HG02852 (cell line): ENCODE measurements at regions not wholly inside any gene's neighbourhood (a gene's known extent, or its start where the extent isn't known, plus 50 kb on each side); places are given as distances from the start of the nearest gene placed in this dataset.
"Not testable (repeated sequence)": the region's sequence is repeated elsewhere in the genome, so short reads cannot be mapped to it uniquely, and the experiment has no call there.

Experiments used
- ATAC-seq: cut with Tn5 transposase; IDR thresholded peaks from one replicate; pipeline ENCODE4 v1.9.1; 2021; ENCODE audit warnings: mild to moderate bottlenecking, moderate library complexity; ENCODE audit not compliant: unreplicated experiment

DNA sequence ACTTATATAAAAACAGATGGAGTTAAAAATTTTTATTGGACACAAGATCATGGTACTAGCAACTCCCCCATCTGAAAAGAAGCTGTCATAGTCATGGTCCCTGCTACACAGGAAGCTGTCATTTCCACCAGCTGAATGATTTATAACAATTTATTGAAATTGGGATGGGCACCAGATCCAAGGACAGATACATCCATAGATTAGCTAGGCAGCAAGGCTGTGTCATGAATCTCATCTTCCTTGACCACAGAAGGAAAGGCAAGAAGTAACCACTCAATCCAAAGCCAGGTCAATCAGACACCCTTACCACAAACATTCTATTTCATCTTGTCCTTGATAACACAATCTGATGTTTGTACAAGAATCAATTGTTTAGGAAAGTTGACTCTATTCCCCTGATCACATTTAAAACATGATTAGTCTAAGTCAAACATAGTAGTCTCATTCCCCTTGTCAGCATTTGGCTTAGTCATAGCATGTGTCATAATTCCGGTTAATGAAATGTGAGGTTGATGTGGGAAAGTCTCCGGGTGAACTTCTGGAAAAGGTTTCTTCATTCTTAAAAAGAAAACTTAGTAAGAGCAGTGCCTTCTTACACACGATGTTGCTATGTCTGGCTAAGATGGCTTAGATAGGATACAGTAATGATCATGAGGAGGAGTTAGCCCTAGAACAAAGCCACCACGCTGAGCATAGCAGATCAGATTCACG is 462.6 kb upstream of the PAPPA start:
- ATAC-seq = no peak

DNA sequence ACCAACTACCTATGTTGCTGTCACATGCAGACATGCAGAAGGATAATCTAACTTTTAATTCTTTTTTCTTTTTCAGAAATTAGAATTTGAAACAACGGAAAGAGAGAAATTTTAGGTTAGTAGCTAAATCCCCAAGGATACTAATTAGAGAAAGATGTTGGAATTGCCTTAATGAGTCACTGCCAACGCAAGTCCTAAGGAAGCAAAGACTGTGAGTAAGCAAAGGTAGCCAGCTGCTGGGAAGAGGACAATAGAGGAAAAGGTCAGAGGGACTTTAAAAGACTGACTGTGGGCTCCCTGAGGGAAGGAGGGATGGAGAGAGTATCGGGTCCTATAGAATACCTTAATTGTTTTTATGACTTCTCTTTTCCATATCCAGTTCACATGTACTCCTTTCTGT is 461.9 kb upstream of the PAPPA start:
- no peak for ATAC-seq

DNA sequence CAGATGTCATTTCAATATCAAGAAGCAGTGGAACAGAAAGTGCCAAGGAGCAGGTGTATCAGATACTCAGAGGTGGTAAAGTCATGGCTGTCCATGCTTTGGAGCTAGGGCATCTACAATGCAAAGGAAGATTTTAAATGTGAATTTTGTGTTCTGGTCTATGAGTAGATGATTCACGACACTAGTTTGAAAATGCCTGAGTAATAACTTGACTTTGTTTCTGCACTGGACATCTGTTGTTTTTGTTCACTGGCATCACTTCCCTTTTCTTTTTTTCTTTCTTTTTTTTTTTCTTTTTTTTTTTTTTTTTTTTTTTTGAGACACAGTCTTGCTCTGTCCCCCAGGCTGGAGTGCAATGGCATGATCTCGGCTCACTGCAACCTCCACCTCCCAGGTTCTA is 460.7 kb upstream of the PAPPA start:
- ATAC-seq = not testable (repeated sequence)

DNA sequence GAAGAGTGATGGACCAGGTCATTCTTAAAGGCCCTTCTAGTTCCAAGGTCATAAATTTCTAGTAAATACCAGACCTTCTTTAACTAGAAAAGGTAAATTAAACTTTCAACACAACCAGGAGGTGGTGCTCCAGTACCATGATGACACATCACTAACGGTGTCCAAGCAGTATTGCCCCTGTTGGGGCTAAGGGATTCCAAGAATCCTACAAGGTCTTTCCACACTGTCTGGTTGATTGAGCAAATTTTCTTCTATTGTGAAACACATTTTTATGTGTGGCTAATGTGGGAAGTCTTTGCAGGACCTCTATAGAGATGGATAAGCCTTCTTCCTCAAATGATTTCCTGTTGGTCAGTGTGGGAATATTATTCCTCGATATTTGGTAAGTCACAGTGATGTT is 459.6 kb upstream of the PAPPA start:
- ATAC-seq = no peak

DNA sequence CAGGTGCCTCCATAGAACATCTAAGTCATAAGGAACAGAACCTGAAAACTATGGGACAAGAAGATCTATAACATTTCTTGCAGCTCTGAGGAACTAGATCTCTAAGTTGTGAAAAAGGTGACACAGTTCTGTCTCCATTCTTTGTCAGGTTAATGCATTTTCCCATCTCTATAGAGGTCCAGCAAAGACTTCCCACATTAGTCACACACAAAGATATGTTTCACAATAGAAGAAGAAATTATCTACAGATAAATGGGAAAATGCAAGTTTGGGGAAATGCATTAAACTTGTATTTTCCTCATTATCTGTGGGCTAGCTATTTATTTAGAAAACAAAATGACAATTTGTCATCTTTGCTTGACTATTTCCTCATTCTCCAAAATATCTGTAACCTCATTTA is 458.6 kb upstream of the PAPPA start:
- ATAC-seq = no peak

DNA sequence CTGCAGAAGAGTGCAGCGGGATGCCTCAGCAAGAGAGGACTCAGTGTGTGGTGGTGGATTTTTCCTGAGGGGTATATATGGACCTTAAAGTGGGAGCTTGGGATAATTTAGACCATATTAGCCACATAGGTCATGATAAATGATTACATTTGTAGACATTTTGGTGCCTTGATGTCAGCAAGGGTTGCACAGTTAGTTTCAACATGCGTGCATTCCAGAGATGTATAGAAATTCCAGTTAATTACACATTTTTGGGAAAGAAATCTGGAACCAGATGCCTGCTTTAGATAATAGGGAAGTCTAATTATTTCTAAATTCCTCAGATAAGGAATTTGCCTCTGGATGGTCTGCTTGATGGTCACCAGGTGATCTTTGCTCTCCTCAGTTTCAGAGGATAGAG is 440.6 kb upstream of the PAPPA start:
- no peak for ATAC-seq

DNA sequence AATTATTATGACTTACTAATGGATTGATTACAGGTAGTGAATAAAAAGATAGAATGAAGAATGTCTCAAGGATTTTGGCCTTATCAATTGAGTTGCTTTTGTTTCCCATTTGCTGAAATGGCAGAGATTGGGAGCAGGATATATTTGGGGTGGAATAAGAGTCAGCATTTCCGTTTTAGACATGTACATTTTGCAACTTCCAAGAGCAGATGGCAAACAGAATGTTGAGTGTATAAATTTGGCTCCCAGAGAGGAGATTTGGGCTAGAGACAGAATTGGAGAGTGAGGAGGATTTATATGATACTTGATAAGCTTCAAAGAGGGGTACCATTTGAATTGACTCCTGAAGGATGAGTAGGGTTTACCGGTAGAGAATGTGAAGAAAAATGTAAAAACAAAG is 437.9 kb upstream of the PAPPA start:
- ATAC-seq = no peak

DNA sequence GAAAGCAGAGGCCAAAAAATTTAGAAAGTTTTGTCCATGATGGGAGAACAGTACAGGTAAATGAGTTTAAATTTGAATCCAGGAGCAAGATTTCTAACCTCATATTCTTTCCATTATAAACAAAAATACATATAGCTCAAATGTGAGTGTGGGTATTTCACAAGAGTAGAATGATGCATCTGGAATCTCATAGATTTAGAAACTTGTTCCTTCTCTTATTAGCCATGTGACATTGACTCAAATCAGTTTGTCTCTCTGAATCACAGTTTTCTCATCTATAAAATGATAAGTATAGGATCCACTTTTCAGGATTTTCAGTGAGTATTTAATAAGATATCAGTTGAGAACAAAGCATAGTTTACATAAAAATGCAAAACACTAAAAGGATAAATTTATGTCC is 436.3 kb upstream of the PAPPA start:
- no peak for ATAC-seq

DNA sequence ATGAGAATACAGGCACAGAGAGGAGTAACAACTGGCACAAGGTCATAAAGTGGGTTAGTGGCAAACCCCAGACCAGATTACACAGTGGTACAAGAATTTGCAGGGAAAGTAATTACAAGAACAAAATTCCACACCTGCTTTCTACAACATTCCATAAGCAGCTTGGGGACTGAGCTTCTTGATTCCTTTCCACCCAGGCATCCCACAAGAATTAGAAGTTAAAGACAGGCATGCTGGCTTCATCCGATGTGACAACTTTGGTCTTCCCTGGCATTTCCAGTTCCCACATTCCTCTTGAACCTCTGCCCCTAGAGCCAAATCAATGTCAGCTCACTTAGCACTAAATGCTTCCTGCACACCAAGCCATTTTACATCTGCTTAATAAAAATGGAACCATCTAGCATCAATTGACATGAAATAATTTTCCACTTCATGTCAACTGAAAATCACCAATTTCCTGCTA is 435.8 kb upstream of the PAPPA start:
- no peak for ATAC-seq

DNA sequence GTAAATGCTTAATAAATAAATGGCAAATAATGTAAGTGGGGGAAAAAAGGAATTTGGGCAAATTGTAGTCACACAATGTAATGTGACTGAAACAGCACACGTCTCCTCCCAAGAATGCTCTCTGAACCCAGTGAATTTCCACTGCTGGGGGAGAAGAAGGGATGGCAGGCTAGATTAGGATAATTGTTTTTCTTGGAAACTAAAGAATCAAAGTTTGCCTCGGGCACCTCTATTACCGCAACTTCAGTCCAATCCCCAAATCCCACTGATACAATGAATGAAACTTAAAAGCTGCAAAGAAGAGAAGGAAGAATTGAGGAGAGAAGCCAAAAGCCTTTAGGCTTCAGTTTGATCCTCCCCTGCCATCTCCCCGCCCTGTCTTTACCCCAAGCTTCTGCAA is 423.2 kb upstream of the PAPPA start:
- no peak for ATAC-seq

DNA sequence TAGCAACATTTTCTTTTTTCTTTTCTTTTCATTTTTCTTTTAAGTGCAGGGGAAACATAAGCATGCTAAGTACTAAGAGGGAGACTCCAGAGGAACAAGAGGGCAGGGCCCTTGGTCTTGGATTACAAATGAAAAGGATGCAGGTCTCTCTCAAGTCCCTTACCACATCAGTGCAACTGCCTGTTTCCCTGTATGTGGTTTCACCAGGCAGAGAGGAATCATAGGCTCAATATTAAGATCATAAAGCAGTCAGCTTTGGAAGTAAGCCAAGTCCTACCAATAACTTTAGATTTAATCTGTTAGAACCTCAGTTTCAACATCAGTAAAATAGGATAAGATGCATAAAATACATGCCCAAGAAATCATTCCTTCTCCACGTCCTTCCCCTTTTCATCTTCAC is 422.7 kb upstream of the PAPPA start:
- ATAC-seq = no peak

DNA sequence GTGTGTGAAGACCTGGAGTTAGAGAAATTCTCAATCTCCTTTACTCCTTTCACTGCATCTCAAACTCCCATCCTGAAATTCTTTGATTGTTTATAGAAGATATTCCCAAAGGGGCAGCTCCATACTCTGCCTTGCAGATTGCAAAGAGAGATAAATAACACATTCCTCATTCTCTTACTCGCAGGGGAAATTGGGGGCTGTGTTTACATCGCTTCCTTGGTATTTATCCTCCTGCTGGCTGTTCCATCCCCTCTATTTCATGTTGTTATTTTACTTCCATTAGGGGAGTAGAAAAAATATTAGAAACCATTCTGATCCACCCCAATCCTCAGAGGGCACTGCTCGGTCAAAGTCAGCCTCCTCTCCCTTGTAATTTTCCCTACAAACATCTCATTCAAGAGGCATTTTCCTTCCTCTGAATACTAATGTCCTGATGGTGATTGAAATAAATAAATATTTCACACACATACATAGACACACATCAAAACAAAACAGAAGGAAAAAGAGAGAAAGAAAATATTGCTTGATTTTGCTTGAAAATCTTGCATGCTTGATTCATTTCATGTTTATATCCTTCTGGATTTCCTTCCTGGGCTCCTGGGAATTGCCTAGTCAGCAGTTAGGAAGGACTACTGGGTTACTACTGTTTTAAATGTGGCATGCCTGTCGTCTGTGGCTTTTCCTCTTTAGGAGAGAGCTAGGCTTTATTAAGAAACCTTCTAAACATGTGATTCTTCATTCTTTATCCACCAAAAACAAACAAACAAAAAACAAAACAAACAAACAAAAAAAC is 420.1 kb upstream of the PAPPA start:
- no peak for ATAC-seq

DNA sequence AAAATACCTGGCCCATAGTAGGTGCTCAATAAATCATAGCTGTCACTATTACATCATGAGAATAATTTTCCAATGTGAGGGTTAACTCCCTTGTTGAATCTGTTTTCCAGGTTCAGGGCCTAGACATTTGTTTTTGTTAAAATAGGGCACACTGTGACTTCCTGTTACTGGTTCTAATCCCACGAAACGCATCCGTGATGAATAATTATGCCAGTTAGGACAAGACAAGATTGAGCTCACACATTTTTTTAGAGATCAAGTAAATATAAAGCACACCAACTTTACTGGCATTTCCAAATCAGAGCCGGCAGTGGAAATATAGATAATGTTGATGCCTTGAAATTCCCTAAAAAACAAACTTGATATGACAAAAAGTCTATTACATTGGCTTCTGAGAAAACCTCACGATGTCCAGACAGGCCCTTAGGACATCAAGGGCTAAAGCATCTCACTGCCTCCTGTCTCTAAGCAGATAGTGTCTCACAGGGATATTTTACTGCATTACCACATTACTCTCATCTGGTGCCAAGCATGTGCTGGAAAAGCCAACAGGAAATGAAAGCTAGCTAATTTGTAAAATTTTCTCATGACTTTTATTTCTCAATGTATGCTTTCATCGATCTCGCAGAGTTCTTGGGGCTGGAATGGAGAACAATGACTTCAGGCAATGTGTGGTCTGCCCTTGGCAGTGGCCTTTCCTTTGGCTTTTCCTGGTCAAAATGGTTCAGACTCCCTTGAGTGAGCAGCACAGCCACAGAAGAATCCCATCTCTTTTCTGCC is 414.3 kb upstream of the PAPPA start:
- ATAC-seq = no peak

DNA sequence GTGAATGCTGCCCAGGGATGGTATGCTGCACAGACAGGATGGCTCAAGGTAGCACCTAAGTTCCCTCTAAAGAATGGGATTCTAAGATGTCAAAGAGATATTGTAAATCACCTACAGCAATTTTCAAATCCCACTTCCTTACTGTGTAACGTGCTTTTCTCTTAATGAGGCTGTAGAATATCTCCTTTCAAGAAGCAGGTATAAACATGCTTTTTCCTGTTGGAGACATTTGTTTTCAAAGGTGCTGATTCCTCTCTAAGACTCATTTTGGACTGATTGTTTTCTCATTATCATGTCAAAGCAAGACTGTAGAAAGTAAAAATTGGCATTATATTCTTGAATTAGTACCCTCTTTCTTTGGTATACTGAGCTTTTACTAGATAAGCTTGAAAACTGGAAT is 412.6 kb upstream of the PAPPA start:
- no peak for ATAC-seq

DNA sequence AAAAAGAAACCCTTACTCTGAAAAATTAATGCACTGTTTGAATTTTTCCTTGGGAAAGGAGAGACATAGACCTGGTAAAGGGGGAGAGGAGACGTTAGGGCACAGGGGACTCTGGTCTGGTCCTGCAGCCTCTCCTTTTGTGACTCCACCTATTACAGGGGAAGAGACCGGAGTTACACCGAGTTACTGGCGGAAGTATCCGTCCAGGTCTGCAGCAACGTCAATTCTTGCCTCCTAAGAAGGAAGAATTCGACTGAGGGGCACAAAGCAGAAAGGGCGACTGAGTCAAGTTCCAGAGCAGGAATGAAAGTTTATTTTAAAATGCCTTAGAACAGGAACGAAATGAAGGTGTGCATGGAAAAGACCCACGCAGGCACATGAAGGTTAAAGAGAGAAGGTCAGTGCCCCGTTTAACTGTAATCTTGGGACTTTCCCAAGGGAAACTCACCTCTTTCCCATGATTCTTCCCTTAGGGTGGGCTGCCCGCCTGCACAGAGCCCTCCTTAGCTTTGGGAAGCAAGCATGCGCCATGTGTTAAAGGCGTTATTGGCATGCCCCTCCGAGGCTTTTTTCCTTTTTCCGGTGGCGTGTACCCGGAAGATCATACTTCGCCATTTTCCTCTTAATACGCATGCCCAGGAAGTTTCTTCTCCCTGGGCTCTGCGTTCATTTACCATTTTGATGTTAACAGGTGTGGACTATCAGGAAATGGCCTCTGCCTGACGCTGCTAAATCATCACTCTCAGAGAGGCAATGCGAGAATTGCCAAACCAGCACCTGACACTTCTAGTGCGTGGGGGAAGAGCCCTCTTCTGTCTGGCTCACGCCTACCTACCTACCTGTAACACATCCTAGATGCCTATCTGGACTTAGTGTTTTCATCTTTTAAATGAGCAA is 409.6 kb upstream of the PAPPA start:
- ATAC-seq = no peak

DNA sequence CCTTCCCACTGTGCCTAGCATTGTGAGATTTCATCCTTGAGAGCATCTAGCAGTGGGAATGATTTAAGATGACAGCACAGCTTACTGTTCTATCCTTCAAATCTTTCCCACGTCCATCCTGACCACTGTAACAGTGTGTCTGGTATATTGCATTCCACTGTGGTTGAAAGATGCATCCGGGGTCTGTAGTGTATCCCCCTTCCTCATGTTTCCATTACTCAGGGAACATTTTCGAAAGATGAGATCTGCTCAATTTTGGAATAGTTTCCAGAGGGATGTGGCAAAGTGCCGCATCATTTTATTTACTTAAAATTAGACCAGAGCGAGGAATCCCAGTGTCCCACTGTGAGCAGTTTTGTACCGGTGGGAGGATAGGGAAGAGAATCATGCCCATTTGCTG is 407.1 kb upstream of the PAPPA start:
- ATAC-seq = no peak

DNA sequence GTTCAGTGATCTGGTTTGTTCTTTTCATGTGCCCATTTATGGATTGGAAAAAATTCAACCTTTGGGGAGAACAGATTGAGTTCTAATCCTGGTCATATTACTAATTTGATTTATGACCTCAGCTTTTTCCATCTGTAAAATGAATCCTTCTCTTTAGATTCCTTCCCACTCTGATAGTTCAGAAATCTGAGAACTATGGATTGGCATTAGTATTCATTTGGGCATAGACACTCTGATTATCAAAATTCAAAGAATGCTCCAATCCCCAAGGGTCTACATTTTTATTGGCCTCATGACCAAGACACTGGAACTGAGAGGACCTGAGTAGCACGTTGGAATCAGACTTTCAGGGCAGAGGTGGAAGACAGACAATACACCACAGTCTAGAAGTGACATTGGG is 405.9 kb upstream of the PAPPA start:
- no peak for ATAC-seq

DNA sequence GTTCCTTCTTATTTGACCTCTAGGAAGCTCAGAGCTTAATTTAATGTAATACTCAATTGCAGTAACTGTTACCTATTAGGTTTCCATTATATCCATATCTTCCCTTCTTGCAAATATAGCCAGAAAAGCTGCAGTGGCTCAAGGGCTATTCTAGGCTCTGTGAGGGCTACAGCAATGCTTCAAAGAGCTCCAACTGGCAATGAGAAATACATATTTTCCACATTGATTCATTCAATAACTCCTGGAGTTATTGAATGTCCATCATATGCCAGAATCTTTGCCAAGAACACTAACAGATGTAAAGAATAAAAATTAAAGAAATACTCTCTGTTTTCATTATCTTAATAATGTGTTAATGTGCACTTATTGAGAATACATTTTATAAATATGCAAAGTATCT is 396.9 kb upstream of the PAPPA start:
- ATAC-seq = no peak

DNA sequence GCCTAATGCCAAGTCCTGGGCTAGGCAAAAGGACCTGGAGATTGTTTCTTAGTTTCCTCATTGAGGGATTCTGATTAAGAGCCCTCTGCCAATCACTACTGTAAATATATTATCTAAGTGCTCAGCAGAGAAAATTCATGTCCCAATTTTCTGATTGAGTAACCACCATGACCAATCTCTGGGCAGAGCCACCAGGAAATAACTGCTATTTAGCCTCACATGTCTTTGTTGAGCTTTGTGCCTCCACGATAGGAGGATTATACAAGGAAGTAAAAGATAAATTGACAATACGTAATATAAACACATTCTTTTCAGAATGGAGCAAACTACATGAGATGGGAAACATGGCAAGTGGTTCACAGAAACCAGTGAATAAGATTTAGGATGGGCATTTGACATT is 396.1 kb upstream of the PAPPA start:
- ATAC-seq = no peak

DNA sequence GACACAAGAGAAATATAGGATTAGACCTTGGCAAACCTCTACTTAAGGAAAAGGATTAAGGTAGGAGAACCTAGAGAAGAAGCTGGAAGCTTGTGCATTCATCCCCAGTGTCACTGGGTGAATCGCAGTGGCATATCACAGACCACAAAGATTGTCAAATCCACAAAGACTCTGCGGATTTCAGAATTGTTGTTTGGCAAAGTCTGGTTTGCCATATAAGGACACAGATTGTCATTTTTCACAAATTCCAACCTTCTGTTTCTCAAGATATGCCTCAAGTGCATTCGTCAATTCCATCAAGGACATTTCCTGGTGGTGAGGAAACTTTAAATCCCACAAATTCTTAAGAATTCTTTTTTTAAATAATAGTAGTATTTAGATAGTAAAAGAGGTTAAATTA is 395.1 kb upstream of the PAPPA start:
- no peak for ATAC-seq

DNA sequence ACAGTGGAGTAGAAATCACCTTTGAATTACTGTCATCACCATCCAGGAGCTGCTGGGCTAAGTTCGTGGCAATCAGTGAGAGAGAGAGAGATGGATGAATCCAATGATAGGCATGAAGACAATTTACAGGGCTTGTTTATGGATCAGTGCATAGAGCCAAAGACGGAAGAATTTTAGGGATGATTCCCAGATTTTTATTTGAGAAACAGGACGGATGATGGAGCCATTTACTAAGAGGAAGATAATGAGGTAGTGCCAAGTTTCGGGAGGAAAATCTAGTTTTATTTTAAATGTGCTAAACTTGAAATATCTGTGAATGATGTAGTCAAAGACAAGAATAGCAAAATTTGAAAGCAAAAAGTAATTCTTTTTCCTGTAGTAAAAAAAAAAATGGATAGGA is 394.2 kb upstream of the PAPPA start:
- no peak for ATAC-seq
